Smooth muscle cell (in vitro differentiated cells): ENCODE measurements at regions not wholly inside any gene's neighbourhood (a gene's known extent, or its start where the extent isn't known, plus 50 kb on each side); places are given as distances from the start of the nearest gene placed in this dataset.

ENCODE experiments used
- DNase-seq: peaks from one replicate; lab custom pipeline; 2025; ENCODE audit not compliant: unreplicated experiment; lab: John Stamatoyannopoulos, UW
- H2AFZ ChIP-seq: fragments of 200-600 bp; sonication (generic); 2 replicates; pipeline ENCODE4 v1.6.0; 2016; ENCODE audit warnings: antibody characterized with exemption, low read depth, mild to moderate bottlenecking
- H3F3A ChIP-seq: fragments of 200-600 bp; sonication (generic); 2 replicates; pipeline ENCODE4 v1.6.0; 2017; ENCODE audit warnings: antibody characterized with exemption, low read depth
- H3K27ac ChIP-seq: fragments of 200-600 bp; sonication (generic); 2 replicates; pipeline ENCODE4 v1.5.1; 2016; ENCODE audit warnings: low read depth, mild to moderate bottlenecking
- H3K27me3 ChIP-seq: fragments of 200-600 bp; sonication (generic); 2 replicates; pipeline ENCODE4 v1.6.1; 2016; ENCODE audit warnings: low read depth, mild to moderate bottlenecking
- H3K36me3 ChIP-seq: fragments of 200-600 bp; sonication (generic); 2 replicates; pipeline ENCODE4 v1.5.1; 2016; ENCODE audit warnings: low read depth
- H3K4me1 ChIP-seq: fragments of 200-600 bp; sonication (generic); 2 replicates; pipeline ENCODE4 v1.5.1; 2016; ENCODE audit warnings: low read depth
- H3K4me2 ChIP-seq: fragments of 200-600 bp; sonication (generic); 2 replicates; pipeline ENCODE4 v1.6.0; 2016; ENCODE audit warnings: mild to moderate bottlenecking
- H3K4me3 ChIP-seq: fragments of 200-600 bp; sonication (generic); 2 replicates; pipeline ENCODE4 v1.5.1; 2016; ENCODE audit warnings: mild to moderate bottlenecking
- H3K79me2 ChIP-seq: fragments of 200-600 bp; sonication (generic); 2 replicates; pipeline ENCODE4 v1.6.0; 2016; ENCODE audit warnings: low read depth, mild to moderate bottlenecking
- H3K9ac ChIP-seq: fragments of 200-600 bp; sonication (generic); 2 replicates; pipeline ENCODE4 v1.6.0; 2016; ENCODE audit warnings: low read depth
- H3K9me3 ChIP-seq: fragments of 200-600 bp; sonication (generic); replicated peaks from 2 replicates; pipeline ENCODE4 v1.5.1; 2016; ENCODE audit warnings: low read depth
- H4K20me1 ChIP-seq: fragments of 200-600 bp; sonication (generic); 2 replicates; pipeline ENCODE4 v1.6.0; 2016; ENCODE audit warnings: low read depth
- CTCF ChIP-seq: fragments of 200-600 bp; sonication (generic); IDR thresholded peaks from 2 replicates; pipeline ENCODE4 v1.5.1; 2017; ENCODE audit warnings: borderline replicate concordance, mild to moderate bottlenecking, antibody characterized with exemption; ENCODE audit not compliant: insufficient read depth, poor library complexity, severe bottlenecking
- WGBS: methylation state at CpG from one replicate; pipeline ENCODE4 v1.1.7; 2016; ENCODE audit warnings: low lambda C conversion rate; 5-methylcytosine and 5-hydroxymethylcytosine counted together

DNA sequence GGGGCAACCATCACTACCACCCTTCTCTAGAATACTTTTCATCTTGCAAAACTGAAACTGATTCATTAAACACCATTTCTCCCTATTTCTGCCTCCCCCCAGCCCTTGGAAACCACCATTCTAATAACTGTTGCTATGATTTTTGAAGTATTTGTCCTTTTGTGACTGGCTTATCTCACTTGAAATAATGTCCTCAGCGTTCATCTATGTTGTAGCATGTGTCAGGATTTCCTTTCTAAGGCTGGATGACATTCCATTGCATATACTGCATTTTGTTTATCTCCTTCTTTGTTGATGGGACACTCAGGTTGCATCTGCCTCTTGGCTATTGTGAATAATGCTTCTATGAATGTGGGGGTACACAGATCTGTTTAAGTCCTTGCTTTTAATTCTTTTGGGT lies 327.6 kb upstream of the ZNF32 start:
- no peak overlapping the region for H3K4me3 ChIP-seq
- no peaks in the 10 kb centered on the region for H3K9me3 ChIP-seq
- H3K4me2 ChIP-seq, result no peak overlapping the region
- H3K36me3 ChIP-seq, result no peaks in the 10 kb centered on the region
- no peaks in the 10 kb centered on the region for H4K20me1 ChIP-seq
- H3K79me2 ChIP-seq, result no peaks in the 10 kb centered on the region
- H3K27ac ChIP-seq, result no peak overlapping the region
- no peak for TF ChIP-seq CTCF
- H3K4me1 ChIP-seq, result no peaks in the 10 kb centered on the region
- H3K27me3 ChIP-seq, result no peaks in the 10 kb centered on the region
- 68% methylated on average over 1 of the region's 1 CpG for WGBS
- no peak for DNase-seq
- no peaks in the 10 kb centered on the region for H3F3A ChIP-seq
- H2AFZ ChIP-seq, result no peak overlapping the region
- H3K9ac ChIP-seq, result no peak overlapping the region

DNA sequence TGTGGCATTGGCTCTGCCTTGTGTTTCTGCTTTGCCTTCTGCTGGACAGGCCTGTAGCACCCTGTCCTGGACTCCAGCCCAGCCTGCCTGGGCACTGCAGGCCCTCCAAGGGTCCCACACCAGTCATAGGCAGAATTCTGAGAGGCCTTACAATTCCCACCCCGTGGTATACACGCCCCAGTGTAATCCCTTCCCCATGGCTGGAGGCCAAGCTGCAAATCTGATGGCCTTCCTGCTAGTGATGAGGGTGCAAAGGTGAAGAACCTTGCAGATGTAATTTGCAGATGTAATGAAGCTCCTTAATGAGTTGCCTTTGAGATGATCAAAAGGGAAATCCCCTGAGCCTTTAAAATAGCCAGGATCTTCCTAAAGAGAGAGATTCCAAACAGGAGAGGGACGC lies 325.1 kb upstream of the ZNF32 start:
- Histone ChIP-seq H4K20me1 (no peaks in the 10 kb centered on the region), H3K79me2 (no peaks in the 10 kb centered on the region), H3K9me3 (no peaks in the 10 kb centered on the region), H3K4me1 (no peaks in the 10 kb centered on the region), H3K9ac (no peak overlapping the region), H2AFZ (no peak overlapping the region), H3K27ac (no peak overlapping the region), H3K36me3 (no peaks in the 10 kb centered on the region), H3K4me3 (no peak overlapping the region), H3K4me2 (no peak overlapping the region), H3F3A (no peaks in the 10 kb centered on the region), H3K27me3 (peaks cover 12% of the 10 kb centered on the region)
- DNase-seq, result no peak
- WGBS, result 94% methylated on average over 3 of the region's 3 CpGs
- no peak for TF ChIP-seq CTCF

DNA sequence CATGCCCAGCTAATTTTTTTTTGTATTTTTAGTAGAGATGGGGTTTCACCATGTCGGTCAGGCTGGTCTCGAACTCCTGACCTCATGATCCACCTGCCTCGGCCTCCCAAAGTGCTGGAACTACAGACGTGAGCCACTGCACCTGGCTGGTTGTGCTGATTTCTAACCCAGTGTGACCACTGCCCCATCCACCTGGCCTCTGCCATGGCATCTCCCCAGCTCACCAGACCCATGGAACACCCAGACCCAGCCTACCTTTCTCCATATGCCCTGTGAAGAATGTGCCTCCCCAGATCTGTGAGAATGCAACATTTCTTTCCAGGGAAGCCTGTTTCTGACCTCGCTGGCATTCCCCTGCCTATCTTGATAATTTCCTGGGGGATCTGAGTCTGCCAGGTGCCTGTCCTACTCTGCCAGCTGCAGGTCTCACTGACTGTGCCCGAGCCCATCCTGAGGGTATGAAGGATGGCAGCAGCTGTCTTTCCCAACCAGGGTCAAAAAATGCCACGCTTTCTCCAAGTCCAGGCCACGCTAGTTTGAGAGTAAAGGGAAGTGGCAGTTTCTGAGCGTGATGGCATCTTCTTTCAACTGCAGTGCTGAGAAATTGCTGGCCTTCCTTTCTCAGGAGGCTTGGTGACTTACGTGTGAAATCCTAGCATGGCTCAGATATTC lies 324.4 kb upstream of the ZNF32 start:
- no peak overlapping the region for H2AFZ ChIP-seq
- 96% methylated on average over 10 of the region's 10 CpGs for WGBS
- no peak overlapping the region for H3K9ac ChIP-seq
- no peaks in the 10 kb centered on the region for H3K9me3 ChIP-seq
- H3F3A ChIP-seq, result no peaks in the 10 kb centered on the region
- no peak overlapping the region for H3K4me3 ChIP-seq
- H3K79me2 ChIP-seq, result no peaks in the 10 kb centered on the region
- no peak for TF ChIP-seq CTCF
- no peaks in the 10 kb centered on the region for H3K36me3 ChIP-seq
- DNase-seq, result no peak
- H4K20me1 ChIP-seq, result no peaks in the 10 kb centered on the region
- no peak overlapping the region for H3K4me2 ChIP-seq
- H3K4me1 ChIP-seq, result no peaks in the 10 kb centered on the region
- H3K27ac ChIP-seq, result no peak overlapping the region
- peaks cover 18% of the 10 kb centered on the region for H3K27me3 ChIP-seq

DNA sequence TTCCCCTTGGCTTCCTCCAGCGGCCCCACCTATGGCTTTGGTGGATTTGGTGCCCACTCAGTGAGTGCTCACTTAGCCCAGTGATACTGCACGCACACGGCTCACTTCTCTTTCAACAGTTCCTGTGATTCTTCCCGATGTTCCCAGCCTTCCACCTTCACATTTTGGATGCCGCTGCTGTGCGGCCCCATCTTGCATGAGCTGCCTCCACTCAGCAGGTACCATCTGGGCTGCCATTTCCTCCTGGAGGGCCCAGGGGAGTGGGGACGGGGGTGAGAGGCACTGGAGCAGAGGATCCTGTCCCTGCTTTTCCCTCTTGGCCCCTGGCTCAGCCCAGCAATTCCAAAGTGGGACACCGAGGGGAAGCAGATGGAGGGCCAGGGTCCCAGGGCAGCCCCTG lies 323.3 kb upstream of the ZNF32 start:
- Histone ChIP-seq H3K9me3 (no peaks in the 10 kb centered on the region), H3K36me3 (no peaks in the 10 kb centered on the region), H3K4me3 (no peak overlapping the region), H3K4me2 (no peak overlapping the region), H3K4me1 (no peaks in the 10 kb centered on the region), H3F3A (no peaks in the 10 kb centered on the region), H3K79me2 (no peaks in the 10 kb centered on the region), H3K27ac (no peak overlapping the region), H2AFZ (no peak overlapping the region), H3K27me3 (peaks cover 29% of the 10 kb centered on the region), H3K9ac (no peak overlapping the region), H4K20me1 (no peaks in the 10 kb centered on the region)
- 90% methylated on average over 8 of the region's 8 CpGs for WGBS
- TF ChIP-seq CTCF, result no peak
- DNase-seq, result no peak
